Endometrium (tissue), 2 donors: ENCODE measurements at regions not wholly inside any gene's neighbourhood (a gene's known extent, or its start where the extent isn't known, plus 50 kb on each side); places are given as distances from the start of the nearest gene placed in this dataset.
"Not testable (repeated sequence)": the region's sequence is repeated elsewhere in the genome, so short reads cannot be mapped to it uniquely, and the experiment has no call there.

Source experiments
- FAIRE-seq: peaks from 2 replicates; lab custom pipeline; 2012; peaks lifted over from hg19 to GRCh38; lab: Jason Lieb, UNC
- donor health status: control.
- donor health status: control.

- no peak for FAIRE-seq
These were observed 52.6 kb upstream of the AGA start for GRCh38 chr4:177494791-177495190.

GRCh38 chr4:177495626-177496025, 53.4 kb upstream of the AGA start:
- not testable (repeated sequence) for FAIRE-seq

DNA sequence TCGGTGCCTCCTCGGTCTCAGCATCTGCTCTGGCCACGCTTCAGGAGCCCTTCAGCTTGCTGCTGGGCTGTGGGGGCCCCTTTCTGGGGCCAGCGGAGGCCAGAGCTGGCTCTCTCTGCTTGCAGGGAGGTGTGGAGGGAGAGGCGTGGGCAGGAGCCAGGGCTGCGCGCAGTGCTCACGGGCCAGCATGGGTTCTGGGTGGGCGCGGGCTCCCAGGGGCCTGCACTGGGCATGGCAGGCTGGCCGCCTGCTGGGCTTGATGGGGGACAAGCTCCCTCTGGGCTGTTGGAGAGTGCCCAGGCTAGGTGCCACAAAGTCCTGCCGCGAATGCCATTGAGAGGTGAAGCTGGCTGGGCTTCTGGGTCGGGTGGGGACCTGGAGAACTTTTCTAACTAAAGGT, 57.3 kb upstream of the AGA start:
- no peak for FAIRE-seq

DNA sequence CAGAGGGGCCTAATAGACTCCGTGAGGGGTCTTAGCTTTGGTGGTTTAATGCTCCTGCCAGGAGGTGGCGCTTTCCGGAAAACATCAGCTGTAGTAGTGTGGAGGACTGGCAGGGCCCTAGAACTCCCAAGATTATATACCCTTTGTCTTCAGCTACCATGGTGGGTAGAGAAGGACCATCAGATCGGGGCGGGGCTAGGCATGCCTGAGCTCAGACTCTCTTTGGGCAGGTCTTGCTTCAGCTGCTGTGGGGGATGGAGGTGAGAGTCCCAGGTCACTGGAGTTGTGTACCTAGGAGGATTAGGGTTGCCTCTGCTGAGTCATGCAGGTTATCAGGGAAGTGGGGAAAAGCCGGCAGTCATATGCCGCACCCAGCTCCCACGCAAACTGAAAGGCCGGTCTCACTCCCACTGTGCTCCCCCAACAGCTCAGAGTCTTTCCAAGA, 63.0 kb upstream of the AGA start:
- no peak for FAIRE-seq

DNA sequence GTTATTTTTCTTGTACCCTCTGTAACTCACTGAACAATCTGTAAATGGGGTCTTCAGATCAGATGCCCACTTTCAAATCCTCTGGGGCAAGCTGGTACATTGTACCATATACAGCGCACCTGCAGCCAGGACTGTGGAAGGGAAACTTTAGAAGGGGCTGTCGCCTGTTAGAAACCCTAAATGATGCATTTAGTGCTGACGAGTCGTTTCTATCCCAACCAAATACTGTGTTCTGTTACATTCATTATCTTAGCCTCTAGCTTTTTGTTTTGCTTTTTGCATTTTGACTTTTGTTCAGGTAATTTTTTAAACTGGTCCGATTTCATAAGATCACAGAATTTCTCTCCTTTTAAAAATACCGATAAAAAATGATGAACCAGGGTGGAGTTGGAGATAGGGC, 66.4 kb upstream of the AGA start:
- FAIRE-seq, result no peak

GRCh38 chr4:177509226-177509745, 67.0 kb upstream of the AGA start:
- no peak for FAIRE-seq

DNA sequence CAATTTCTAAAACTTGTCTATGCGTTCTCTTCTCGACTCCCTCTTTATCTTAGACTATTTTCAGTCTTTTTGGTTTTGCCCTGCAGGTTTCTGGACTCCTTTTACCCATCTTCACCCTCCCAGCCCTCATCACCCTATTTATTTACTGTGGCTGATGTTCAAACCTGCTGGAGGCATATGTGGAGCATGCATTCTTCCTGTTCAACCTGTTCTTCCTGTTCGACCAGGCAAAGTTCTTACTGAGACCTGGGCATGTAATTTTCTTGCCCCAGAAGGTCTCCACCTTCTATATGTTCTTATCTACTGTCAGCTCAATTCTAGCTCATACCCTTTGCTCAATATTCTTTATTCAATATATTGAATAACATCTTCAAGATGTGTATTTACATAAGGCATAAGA, 69.4 kb upstream of the AGA start:
- FAIRE-seq, result no peak

DNA sequence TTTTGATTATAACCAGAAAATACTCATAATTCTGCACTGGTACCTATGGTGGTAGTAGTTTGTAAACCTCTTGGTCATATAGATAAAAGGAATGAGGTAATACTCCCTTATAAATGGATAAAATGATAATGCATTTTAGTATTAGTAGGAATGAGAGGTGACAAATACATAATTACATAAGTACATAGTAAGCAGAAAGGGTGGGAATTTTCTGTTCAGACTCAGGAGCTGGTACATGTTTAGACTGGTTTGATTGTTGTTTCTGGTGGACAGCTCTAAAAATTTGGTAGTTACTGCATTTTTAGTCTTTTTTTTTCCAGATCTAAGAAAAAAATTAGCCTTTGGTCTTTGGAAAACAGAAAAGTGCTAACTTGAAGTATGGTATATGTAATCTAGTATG, 70.4 kb upstream of the AGA start:
- no peak for FAIRE-seq

GRCh38 chr4:177517862-177518261, 75.6 kb upstream of the AGA start:
- FAIRE-seq, result no peak

DNA sequence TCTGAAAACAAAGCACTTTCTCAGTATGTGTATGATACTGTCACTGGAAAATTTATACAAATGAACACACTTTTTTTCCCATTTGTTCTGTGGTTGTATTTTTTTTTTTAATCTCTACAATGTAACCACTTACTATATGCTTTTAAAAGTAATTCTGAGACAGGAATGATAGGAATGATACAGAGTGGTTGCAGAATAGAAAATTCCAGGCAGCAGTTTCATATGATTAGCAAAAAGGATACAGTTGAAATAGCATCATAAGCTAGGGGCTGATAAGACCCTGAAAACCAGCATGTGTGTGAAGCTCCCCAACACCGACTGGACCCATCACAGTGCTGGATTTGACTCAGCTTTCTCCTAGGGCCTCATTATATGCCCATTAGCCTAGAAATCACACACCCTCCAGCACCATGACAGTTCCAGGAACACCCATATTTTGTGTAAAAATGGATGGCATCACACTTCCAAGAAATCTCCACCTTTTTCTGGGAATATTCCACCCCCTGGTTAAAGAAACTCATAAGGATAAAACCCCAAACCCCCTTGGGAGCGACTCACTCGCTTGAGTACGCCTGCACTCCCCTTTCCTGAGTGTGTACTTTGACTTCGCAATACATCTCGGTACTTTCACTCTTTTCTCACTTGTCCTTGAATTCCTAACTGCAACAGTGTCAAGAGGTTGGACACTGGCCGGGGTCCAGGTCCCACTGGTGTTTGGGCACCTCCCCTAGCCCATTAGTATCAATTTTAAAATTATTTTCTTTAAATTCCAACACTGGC, 77.4 kb upstream of the AGA start:
- no peak for FAIRE-seq

GRCh38 chr4:177528620-177529019, 86.4 kb upstream of the AGA start:
- no peak for FAIRE-seq

- no peak for FAIRE-seq
These were observed 88.3 kb upstream of the AGA start for GRCh38 chr4:177530561-177530960.

DNA sequence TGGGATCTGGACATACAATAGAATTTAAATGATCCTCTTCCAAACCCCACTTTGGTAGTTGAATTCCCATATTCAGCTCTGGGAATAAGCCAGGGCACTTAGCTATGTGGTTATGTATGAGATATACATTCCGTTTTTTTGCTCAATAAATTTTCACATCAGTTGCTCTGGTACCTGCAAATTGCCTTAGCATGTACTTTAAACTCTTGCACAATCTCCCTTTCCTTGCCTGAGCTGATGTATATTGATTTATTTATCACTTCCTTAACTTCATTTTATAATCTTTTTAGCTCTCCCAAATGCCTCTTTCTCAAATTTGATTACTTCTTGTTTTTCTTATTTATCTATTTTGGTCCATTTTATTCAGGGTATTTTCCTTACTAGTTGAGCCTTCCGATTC, 90.1 kb upstream of the AGA start:
- no peak for FAIRE-seq

- not testable (repeated sequence) for FAIRE-seq
These were observed 92.6 kb upstream of the AGA start for GRCh38 chr4:177534841-177535240.

- FAIRE-seq, result no peak
These were observed 104.5 kb upstream of the AGA start for GRCh38 chr4:177546745-177547144.

DNA sequence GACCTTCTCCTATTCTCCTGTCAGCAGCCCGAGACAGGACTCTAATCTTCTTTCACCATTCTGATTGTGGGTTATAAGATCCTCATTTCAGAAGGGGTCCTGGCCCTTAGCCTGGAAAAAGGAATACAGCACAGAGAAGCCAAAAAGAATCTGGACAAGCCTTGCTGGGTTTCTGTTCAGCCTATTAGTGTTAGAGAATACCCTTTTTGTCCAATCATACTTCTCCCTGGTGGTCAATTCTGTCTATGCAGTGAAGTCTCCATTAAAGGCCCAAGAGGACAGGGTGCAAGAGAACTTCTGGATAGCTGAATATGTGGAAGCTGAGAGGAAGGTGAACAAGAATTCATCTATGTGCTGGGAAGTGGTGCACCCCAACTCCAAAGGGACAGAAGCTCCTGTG, 105.7 kb upstream of the AGA start:
- no peak for FAIRE-seq

- FAIRE-seq, result peak; percentile 70
These were observed 112.9 kb upstream of the AGA start for GRCh38 chr4:177555007-177555574.

DNA sequence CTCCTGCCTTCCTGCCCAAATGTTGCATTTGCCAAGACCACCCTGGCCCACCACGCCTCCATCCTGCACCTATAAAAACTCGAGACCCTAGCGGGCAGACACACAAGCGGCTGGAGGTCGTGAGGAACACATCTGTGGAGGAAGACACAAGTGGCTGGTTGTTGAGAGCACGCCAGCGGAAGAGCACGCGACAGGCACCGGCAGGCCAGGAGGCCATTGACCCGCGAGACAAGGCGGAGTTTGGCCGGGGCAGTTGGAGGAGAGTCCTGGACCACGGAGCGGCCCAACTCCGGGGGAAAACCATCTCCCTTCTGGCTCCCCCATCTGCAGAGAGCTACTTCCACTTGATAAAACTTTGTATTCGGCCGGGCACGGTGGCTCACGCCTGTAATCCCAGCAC, 115.2 kb upstream of the AGA start:
- no peak for FAIRE-seq

- FAIRE-seq, result no peak
These were observed 116.8 kb upstream of the AGA start for GRCh38 chr4:177558995-177559394.

DNA sequence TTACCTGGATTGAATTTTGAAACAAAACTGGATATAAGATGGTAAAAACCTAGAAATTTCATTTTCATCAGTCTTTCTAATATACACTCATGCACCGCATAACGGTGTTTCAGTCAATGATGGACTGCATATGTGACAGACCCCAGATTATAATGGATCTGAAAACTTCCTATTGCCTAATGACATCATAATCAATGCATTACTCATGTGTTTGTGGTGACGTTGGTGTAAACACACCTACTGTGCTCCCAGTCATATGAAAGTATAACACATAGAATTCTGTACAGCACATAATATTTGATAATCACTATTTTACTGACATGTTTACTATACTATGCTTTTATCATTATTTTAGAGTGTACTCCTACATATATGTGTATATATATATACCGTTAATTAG, 119.9 kb upstream of the AGA start:
- FAIRE-seq, result no peak

GRCh38 chr4:177562859-177563258, 120.6 kb upstream of the AGA start:
- no peak for FAIRE-seq

- no peak for FAIRE-seq
These were observed 124.5 kb upstream of the AGA start for GRCh38 chr4:177566691-177567090.

DNA sequence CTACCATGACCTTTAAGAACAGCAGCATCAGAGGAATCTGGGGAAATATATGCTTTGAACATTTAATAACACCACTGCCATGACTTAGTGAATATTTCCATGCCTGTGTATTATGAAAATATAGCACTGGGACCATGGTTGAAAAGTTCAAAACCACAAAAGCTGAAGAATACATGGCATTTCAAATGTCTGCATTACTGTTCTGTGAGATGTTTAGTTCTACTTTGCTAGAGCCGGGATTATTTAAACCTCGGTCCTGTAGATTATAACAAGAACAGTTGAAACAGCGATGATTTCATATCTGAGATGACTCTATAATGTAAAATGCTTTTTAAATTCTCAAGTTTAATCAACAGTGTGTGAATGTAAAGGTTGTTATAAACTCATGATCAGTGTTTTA, 126.7 kb upstream of the AGA start:
- FAIRE-seq, result no peak

DNA sequence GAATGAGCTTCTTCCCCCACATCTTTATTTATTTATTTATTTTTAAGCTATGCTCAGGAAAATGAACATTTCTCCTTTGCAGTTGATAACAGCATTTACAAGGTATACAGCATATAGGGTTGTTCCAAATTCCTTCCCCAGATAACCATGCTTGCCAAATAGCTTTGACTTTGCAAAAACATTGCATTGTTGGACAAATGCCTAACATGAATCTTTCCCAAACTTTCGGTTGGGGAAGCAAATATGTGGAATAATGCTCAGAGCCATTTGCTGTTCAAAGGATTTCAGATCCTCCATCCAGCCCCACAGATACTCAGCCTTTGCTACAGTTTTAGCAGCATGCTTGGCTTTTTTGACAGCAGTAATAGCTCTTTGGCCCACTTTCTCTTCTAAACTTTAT, 127.2 kb upstream of the AGA start:
- FAIRE-seq, result no peak
